GM12873 (cell line): ENCODE measurements at regions not wholly inside any gene's neighbourhood (a gene's known extent, or its start where the extent isn't known, plus 50 kb on each side); places are given as distances from the start of the nearest gene placed in this dataset.

Experiments used
- TF ChIP-seq, protein P1 (sequence below): IDR thresholded peaks from 2 replicates; pipeline ENCODE4 v1.5.1; 2012; ENCODE audit warnings: low read depth, mild to moderate bottlenecking, moderate library complexity, low read length, control low read depth; ENCODE audit not compliant: insufficient read depth; ENCODE audit errors: missing control alignments

DNA sequence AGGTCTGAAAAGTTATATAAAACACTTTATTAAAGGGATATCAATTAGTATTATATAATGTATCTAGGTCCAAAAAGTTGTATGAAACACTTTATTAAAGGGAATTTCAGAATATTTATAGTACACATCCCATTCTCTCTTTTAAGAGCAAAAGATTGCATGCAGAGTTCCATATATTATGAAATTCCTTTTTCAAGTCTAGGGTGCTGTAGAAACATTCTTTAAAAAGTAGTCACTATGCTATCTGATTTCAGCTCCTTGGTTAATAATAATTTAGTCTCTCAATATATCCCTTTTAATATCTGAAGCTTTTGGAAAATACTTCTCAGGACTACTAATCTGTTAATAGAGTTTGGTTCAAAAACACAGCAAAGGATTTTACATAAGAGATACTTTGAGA lies 1496.1 kb upstream of the C9orf72 start:
- TF ChIP-seq, protein P1, sequence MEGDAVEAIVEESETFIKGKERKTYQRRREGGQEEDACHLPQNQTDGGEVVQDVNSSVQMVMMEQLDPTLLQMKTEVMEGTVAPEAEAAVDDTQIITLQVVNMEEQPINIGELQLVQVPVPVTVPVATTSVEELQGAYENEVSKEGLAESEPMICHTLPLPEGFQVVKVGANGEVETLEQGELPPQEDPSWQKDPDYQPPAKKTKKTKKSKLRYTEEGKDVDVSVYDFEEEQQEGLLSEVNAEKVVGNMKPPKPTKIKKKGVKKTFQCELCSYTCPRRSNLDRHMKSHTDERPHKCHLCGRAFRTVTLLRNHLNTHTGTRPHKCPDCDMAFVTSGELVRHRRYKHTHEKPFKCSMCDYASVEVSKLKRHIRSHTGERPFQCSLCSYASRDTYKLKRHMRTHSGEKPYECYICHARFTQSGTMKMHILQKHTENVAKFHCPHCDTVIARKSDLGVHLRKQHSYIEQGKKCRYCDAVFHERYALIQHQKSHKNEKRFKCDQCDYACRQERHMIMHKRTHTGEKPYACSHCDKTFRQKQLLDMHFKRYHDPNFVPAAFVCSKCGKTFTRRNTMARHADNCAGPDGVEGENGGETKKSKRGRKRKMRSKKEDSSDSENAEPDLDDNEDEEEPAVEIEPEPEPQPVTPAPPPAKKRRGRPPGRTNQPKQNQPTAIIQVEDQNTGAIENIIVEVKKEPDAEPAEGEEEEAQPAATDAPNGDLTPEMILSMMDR: no peak

GRCh38 chr9:29078063-29078666 lies 1504.9 kb upstream of the C9orf72 start:
- TF ChIP-seq, protein P1: no peak

DNA sequence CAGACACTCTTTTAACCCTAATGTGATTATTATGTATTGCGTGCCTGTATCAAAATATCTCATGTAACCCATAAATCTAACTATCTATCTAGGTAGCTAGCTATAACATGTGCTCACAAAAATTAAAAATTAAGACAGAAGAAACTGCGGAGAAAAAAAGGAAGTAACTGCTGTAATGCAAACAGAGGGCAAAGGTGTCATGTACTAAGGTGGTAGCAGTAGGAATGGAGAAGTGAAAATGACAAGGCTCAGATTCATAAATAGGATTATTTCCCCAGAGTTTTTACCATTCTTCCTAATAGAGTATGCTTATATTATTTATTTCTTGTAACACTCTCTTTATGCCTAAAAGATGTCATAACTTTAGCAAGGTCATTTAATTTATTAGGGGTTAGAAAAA lies 1527.5 kb upstream of the C9orf72 start:
- TF ChIP-seq, protein P1: no peak

- TF ChIP-seq, protein P1: no peak
Observed at GRCh38 chr9:29118555-29118954, 1545.3 kb upstream of the C9orf72 start.

- TF ChIP-seq, protein P1: no peak
Observed at GRCh38 chr9:29126783-29127182, 1553.5 kb upstream of the C9orf72 start.

GRCh38 chr9:29129763-29130162 lies 1556.5 kb upstream of the C9orf72 start:
- TF ChIP-seq, protein P1: no peak

- TF ChIP-seq, protein P1: no peak
Observed at GRCh38 chr9:29144476-29144875, 1571.2 kb upstream of the C9orf72 start.
